ENCODE measurements at regions not wholly inside any gene's neighbourhood (a gene's known extent, or its start where the extent isn't known, plus 50 kb on each side); places are given as distances from the start of the nearest gene placed in this dataset.

GRCh38 chr6:149150801-149151398, 166.6 kb upstream of the TAB2 start:
- no peak for TF ChIP-seq POLR2A (IDR thresholded peaks at IDR 0.05)
- TF ChIP-seq, protein P1, sequence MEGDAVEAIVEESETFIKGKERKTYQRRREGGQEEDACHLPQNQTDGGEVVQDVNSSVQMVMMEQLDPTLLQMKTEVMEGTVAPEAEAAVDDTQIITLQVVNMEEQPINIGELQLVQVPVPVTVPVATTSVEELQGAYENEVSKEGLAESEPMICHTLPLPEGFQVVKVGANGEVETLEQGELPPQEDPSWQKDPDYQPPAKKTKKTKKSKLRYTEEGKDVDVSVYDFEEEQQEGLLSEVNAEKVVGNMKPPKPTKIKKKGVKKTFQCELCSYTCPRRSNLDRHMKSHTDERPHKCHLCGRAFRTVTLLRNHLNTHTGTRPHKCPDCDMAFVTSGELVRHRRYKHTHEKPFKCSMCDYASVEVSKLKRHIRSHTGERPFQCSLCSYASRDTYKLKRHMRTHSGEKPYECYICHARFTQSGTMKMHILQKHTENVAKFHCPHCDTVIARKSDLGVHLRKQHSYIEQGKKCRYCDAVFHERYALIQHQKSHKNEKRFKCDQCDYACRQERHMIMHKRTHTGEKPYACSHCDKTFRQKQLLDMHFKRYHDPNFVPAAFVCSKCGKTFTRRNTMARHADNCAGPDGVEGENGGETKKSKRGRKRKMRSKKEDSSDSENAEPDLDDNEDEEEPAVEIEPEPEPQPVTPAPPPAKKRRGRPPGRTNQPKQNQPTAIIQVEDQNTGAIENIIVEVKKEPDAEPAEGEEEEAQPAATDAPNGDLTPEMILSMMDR (IDR thresholded peaks at IDR 0.05), result no peak

All from adrenal gland (tissue), 5 donors.